Fibroblast of lung (primary cell): ENCODE measurements at regions not wholly inside any gene's neighbourhood (a gene's known extent, or its start where the extent isn't known, plus 50 kb on each side); places are given as distances from the start of the nearest gene placed in this dataset.
"Not testable (repeated sequence)": the region's sequence is repeated elsewhere in the genome, so short reads cannot be mapped to it uniquely, and the experiment has no call there.

Experiments used
- CTCF ChIP-seq, 2 donors: IDR thresholded peaks in 1 of 2; conservative IDR thresholded peaks in 1 of 2; 1 replicate in 1 of 2; 2 replicates in 1 of 2; pipeline ENCODE4 v1.5.1; 2011 to 2012; ENCODE audit warnings: low read length in 2 of 2, control low read depth in 1 of 2, inconsistent platforms in 1 of 2, low read depth in 1 of 2, mild to moderate bottlenecking in 1 of 2
- EZH2 ChIP-seq: IDR thresholded peaks from 2 replicates; pipeline ENCODE4 v1.5.1; 2012; ENCODE audit warnings: low read length, control low read depth, mild to moderate bottlenecking; ENCODE audit errors: missing control alignments

GRCh38 chr2:91580043-91580442, 2888.6 kb downstream of the RPIA start:
- TF ChIP-seq CTCF (conservative IDR thresholded peaks at IDR 0.05 in 1 of 2, IDR thresholded peaks at IDR 0.05 in 1 of 2; ENCODE audit: low read depth in 1 of 2, low read length in 2 of 2); EZH2: not testable (repeated sequence)
